Brain microvascular endothelial cell (primary cell): ENCODE measurements at regions not wholly inside any gene's neighbourhood (a gene's known extent, or its start where the extent isn't known, plus 50 kb on each side); places are given as distances from the start of the nearest gene placed in this dataset.

ENCODE experiments used
- DNase-seq: peaks from one replicate; pipeline ENCODE4 v3.0.0-alpha.2; 2020
- H3K27ac ChIP-seq: fragments of 250-450 bp; sonication (Bioruptor Pico); 2 replicates; pipeline ENCODE4 v1.5.1; 2020; ENCODE audit warnings: mild to moderate bottlenecking, moderate library complexity
- H3K27me3 ChIP-seq: fragments of 250-450 bp; sonication (Bioruptor Pico); replicated peaks from 2 replicates; pipeline ENCODE4 v1.5.1; 2020; ENCODE audit warnings: mild to moderate bottlenecking
- H3K36me3 ChIP-seq: fragments of 250-450 bp; sonication (Bioruptor Pico); replicated peaks from 2 replicates; pipeline ENCODE4 v1.5.1; 2020; ENCODE audit warnings: mild to moderate bottlenecking
- H3K4me3 ChIP-seq: 2 replicates; pipeline ENCODE4 v1.5.1; 2011; ENCODE audit warnings: low read depth, mild to moderate bottlenecking, control low read depth, low read length, moderate library complexity
- CTCF ChIP-seq: IDR thresholded peaks from 2 replicates; pipeline ENCODE4 v1.5.1; 2011; ENCODE audit warnings: low read depth, mild to moderate bottlenecking, moderate library complexity, low read length, control low read depth, inconsistent platforms; ENCODE audit errors: missing control alignments
- in situ Hi-C: cut with HindIII; loops from 2 replicates; pipeline ENCODE4 v1.10.0; 2017; ENCODE audit warnings: low sequenced_read_pairs, low pct_ligation_motif_present

- Histone ChIP-seq H3K27ac (no peak overlapping the region), H3K4me3 (no peak overlapping the region), H3K36me3 (no peaks in the 10 kb centered on the region), H3K27me3 (no peaks in the 10 kb centered on the region)
- peak; percentile 17 for DNase-seq
- in situ Hi-C loops = no loop called here
- TF ChIP-seq CTCF = no peak
These were observed 365.9 kb downstream of the NFIB start for GRCh38 chr9:13948037-13948436.

DNA sequence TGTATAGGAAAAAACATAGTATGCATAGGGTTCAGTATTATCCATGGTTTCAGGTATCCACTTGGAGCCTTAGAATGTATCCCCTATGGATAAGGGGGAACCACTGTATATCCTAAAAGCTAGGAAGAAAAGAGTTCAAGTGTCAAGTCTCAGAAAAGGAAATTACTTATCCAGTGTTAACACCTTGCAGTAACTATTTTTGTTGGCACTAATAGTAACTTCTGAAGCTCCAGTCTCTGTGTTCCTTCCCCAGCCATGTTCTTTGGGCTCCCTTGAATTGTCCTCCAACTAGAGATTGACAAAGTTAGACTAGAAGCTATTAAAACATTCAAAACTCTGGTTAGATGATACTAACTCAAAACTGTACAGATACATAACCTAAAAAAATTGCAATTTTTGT, 370.8 kb downstream of the NFIB start:
- no peak for DNase-seq
- H3K4me3 ChIP-seq = no peak overlapping the region
- TF ChIP-seq CTCF = no peak
- no peak overlapping the region for H3K27ac ChIP-seq
- H3K36me3 ChIP-seq = no peaks in the 10 kb centered on the region
- no peaks in the 10 kb centered on the region for H3K27me3 ChIP-seq
- in situ Hi-C loops = no loop called here

- Histone ChIP-seq H3K27me3 (no peaks in the 10 kb centered on the region), H3K27ac (peak overlapping the region; percentile 54), H3K4me3 (no peak overlapping the region), H3K36me3 (no peaks in the 10 kb centered on the region)
- in situ Hi-C loops = no loop called here
- TF ChIP-seq CTCF = no peak
- DNase-seq = peak; percentile 99
These were observed 371.2 kb downstream of the NFIB start for GRCh38 chr9:13942695-13943094.

GRCh38 chr9:13942201-13942600, 371.7 kb downstream of the NFIB start:
- in situ Hi-C loops = no loop called here
- H3K27ac ChIP-seq = peak overlapping the region; percentile 54

GRCh38 chr9:13941714-13942113, 372.2 kb downstream of the NFIB start:
- in situ Hi-C loops = no loop called here
- peak; percentile 71 for DNase-seq
- Histone ChIP-seq H3K4me3 (no peak overlapping the region), H3K27me3 (no peaks in the 10 kb centered on the region), H3K36me3 (no peaks in the 10 kb centered on the region), H3K27ac (peak overlapping the region; percentile 54)
- no peak for TF ChIP-seq CTCF

More at GRCh38 chr9:13942201-13942600, 371.7 kb downstream of the NFIB start:
- no peak for DNase-seq
- Histone ChIP-seq H3K27me3 (no peaks in the 10 kb centered on the region), H3K4me3 (no peak overlapping the region), H3K36me3 (no peaks in the 10 kb centered on the region)
- TF ChIP-seq CTCF = no peak

DNA sequence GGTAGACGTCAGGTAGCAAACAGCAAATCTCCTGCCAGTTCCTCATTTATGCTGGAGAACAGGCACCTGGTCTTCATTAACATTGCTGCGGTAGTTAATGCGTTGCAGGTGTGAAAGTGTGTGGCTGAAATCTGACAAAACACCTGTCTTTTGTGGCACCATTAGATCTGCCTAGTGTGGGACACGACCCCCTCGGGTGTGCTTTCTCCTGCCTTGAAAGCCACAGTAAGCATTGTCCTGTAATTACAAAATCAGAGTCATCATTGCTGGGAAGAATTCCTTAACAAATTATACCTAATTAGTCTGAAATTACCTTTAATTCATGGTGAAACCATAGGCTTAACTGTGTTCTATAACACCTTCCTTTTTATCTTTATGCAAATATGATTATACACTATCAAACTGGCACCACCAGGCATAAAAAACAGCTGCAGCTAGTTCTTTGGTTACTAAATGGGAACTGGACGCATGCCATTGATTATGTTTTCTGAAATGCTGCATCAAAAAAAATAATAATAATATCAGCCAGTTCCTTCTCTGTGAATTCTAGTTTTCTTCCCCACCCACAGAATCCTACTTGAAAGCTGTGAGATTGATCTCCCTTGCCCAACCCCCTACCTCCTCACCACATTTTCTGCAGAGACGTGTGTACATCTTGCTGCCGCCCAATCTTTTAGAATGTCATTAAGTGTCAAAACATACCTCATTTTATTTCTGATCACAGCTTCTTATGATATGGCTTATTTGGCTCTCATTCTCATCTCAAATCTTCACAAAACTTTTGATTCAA, 374.0 kb downstream of the NFIB start:
- H3K4me3 ChIP-seq = no peak overlapping the region
- H3K27ac ChIP-seq = no peak overlapping the region
- in situ Hi-C loops = no loop called here
- H3K27me3 ChIP-seq = no peaks in the 10 kb centered on the region
- DNase-seq = no peak
- TF ChIP-seq CTCF = no peak
- H3K36me3 ChIP-seq = no peaks in the 10 kb centered on the region
